LoVo (cell line): ENCODE measurements at regions not wholly inside any gene's neighbourhood (a gene's known extent, or its start where the extent isn't known, plus 50 kb on each side); places are given as distances from the start of the nearest gene placed in this dataset.
A peak's percentile ranks its signal among the peaks of the same experiment; 100 is the strongest.
"Not testable (repeated sequence)": the region's sequence is repeated elsewhere in the genome, so short reads cannot be mapped to it uniquely, and the experiment has no call there.

Source experiments
- DNase-seq: peaks from one replicate; pipeline ENCODE4 v3.0.0-alpha.2; 2016; ENCODE audit warnings: low spot score

GRCh38 chr3:43236008-43236407 is 50.3 kb upstream of the SNRK start:
- DNase-seq, result no peak

- no peak for DNase-seq
These were observed 53.3 kb upstream of the SNRK start for GRCh38 chr3:43233062-43233461.

GRCh38 chr3:43231276-43232000 is 54.9 kb upstream of the SNRK start:
- DNase-seq, result peak; percentile 12

GRCh38 chr3:43229865-43230264 is 56.5 kb upstream of the SNRK start:
- not testable (repeated sequence) for DNase-seq

- not testable (repeated sequence) for DNase-seq
These were observed 58.7 kb upstream of the SNRK start for GRCh38 chr3:43227685-43228084.

- no peak for DNase-seq
These were observed 61.8 kb upstream of the SNRK start for GRCh38 chr3:43224405-43225073.

GRCh38 chr3:43223670-43224364 is 62.5 kb upstream of the SNRK start:
- DNase-seq, result no peak

- DNase-seq, result no peak
These were observed 63.8 kb upstream of the SNRK start for GRCh38 chr3:43222590-43222989.

GRCh38 chr3:43221076-43221475 is 65.3 kb upstream of the SNRK start:
- DNase-seq, result no peak

GRCh38 chr3:43219616-43220015 is 66.7 kb upstream of the SNRK start:
- DNase-seq, result no peak

GRCh38 chr3:43218921-43219320 is 67.4 kb upstream of the SNRK start:
- DNase-seq, result no peak

GRCh38 chr3:43218156-43218555 is 68.2 kb upstream of the SNRK start:
- no peak for DNase-seq

GRCh38 chr3:43217633-43218032 is 68.7 kb upstream of the SNRK start:
- no peak for DNase-seq

- no peak for DNase-seq
These were observed 69.1 kb upstream of the SNRK start for GRCh38 chr3:43217206-43217605.

- DNase-seq, result no peak
These were observed 70.6 kb upstream of the SNRK start for GRCh38 chr3:43215663-43216275.

- no peak for DNase-seq
These were observed 71.2 kb upstream of the SNRK start for GRCh38 chr3:43215138-43215537.

GRCh38 chr3:43214616-43215015 is 71.7 kb upstream of the SNRK start:
- peak; percentile 79 for DNase-seq

GRCh38 chr3:43213631-43214030 is 72.7 kb upstream of the SNRK start:
- DNase-seq, result no peak

GRCh38 chr3:43212914-43213611 is 73.3 kb upstream of the SNRK start:
- no peak for DNase-seq

GRCh38 chr3:43211681-43212080 is 74.7 kb upstream of the SNRK start:
- DNase-seq, result no peak

GRCh38 chr3:43210049-43211027 is 76.0 kb upstream of the SNRK start:
- no peak for DNase-seq
